Gastrocnemius medialis (tissue), 4 donors: ENCODE measurements at regions not wholly inside any gene's neighbourhood (a gene's known extent, or its start where the extent isn't known, plus 50 kb on each side); places are given as distances from the start of the nearest gene placed in this dataset.

Experiments
- POLR2A ChIP-seq, 2 donors: fragments of 450-650 bp; IDR thresholded peaks; one replicate each; pipeline ENCODE4 v1.6.1; 2017; ENCODE audit warnings: antibody characterized with exemption in 2 of 2, mild to moderate bottlenecking in 2 of 2, moderate library complexity in 2 of 2
- TF ChIP-seq, protein P1 (sequence below), 5 experiments: fragments of 450-650 bp in 3 of 5; fragments of 200-600 bp in 2 of 5; sonication (generic) in 2 of 5; IDR thresholded peaks in 4 of 5; conservative IDR thresholded peaks in 1 of 5; 1 replicate in 4 of 5; 2 replicates in 1 of 5; pipeline ENCODE4 v1.5.1; 2016 to 2019; ENCODE audit warnings: antibody characterized with exemption in 5 of 5, mild to moderate bottlenecking in 3 of 5, moderate library complexity in 3 of 5

DNA sequence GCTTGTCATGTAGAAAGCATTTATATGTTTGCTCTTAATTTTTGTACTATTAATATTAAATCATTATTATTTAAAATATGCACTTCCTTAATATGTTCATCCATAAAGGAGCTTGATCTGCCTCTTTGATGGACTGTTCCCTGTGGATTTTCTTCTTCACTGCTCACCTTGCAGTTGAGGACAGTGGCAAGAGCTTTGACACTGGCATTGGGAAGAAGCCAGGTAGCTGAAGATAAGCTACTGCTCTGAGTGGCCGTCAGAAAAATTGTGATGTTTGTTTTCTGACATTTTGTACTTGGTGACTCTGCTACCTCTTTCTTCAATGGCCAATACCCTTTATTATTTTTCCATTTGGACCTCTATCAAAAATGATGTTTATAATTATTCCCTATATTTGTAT lies 349.4 kb upstream of the NOVA1 start:
- TF ChIP-seq, protein P1, sequence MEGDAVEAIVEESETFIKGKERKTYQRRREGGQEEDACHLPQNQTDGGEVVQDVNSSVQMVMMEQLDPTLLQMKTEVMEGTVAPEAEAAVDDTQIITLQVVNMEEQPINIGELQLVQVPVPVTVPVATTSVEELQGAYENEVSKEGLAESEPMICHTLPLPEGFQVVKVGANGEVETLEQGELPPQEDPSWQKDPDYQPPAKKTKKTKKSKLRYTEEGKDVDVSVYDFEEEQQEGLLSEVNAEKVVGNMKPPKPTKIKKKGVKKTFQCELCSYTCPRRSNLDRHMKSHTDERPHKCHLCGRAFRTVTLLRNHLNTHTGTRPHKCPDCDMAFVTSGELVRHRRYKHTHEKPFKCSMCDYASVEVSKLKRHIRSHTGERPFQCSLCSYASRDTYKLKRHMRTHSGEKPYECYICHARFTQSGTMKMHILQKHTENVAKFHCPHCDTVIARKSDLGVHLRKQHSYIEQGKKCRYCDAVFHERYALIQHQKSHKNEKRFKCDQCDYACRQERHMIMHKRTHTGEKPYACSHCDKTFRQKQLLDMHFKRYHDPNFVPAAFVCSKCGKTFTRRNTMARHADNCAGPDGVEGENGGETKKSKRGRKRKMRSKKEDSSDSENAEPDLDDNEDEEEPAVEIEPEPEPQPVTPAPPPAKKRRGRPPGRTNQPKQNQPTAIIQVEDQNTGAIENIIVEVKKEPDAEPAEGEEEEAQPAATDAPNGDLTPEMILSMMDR (IDR thresholded peaks at IDR 0.05 in 4 of 5, conservative IDR thresholded peaks at IDR 0.05 in 1 of 5) = no peak
- no peak for TF ChIP-seq POLR2A (IDR thresholded peaks at IDR 0.05)
